ENCODE measurements at regions not wholly inside any gene's neighbourhood (a gene's known extent, or its start where the extent isn't known, plus 50 kb on each side); places are given as distances from the start of the nearest gene placed in this dataset.
"Not testable (repeated sequence)": the region's sequence is repeated elsewhere in the genome, so short reads cannot be mapped to it uniquely, and the experiment has no call there.

GRCh38 chr12:124470139-124470538, 97.3 kb downstream of the NCOR2 start:
- H3K9ac ChIP-seq (ENCODE audit: low read depth, low read length) = no peak overlapping the region
- H3K4me3 ChIP-seq (ENCODE audit: low read length) = no peak overlapping the region
- H3K4me1 ChIP-seq (ENCODE audit: insufficient read depth, low read length) = no peaks in the 10 kb centered on the region
- WGBS = 98% methylated on average over 5 of the region's 5 CpGs
- peaks cover 77% of the 10 kb centered on the region for H3K36me3 ChIP-seq (ENCODE audit: insufficient read depth, low read length)
- no peak overlapping the region for H3K27ac ChIP-seq (ENCODE audit: low read depth, low read length)
- peaks cover 13% of the 10 kb centered on the region; the same call in 1 of the 2 replicates for H3K9me3 ChIP-seq (ENCODE audit: insufficient read depth, low read depth, low read length)
- H3K27me3 ChIP-seq (ENCODE audit: insufficient read depth, low read length) = no peaks in the 10 kb centered on the region

- no peak overlapping the region for H3K4me3 ChIP-seq (ENCODE audit: low read length)
- WGBS = 76% methylated on average over 11 of the region's 11 CpGs
- peaks cover 77% of the 10 kb centered on the region for H3K36me3 ChIP-seq (ENCODE audit: insufficient read depth, low read length)
Measured at GRCh38 chr12:124469193-124469888, 98.1 kb downstream of the NCOR2 start.

GRCh38 chr12:124467549-124467948, 99.9 kb downstream of the NCOR2 start:
- not testable (repeated sequence) for H3K27me3 ChIP-seq (ENCODE audit: insufficient read depth, low read length); H3K9me3 ChIP-seq (ENCODE audit: insufficient read depth, low read depth, low read length); H3K27ac ChIP-seq (ENCODE audit: low read depth, low read length); H3K9ac ChIP-seq (ENCODE audit: low read depth, low read length); H3K4me1 ChIP-seq (ENCODE audit: insufficient read depth, low read length); H3K4me3 ChIP-seq (ENCODE audit: low read length)
- peaks cover 69% of the 10 kb centered on the region for H3K36me3 ChIP-seq (ENCODE audit: insufficient read depth, low read length)
- WGBS = 86% methylated on average over 1 of the region's 1 CpG

More at GRCh38 chr12:124469193-124469888, 98.1 kb downstream of the NCOR2 start:
- Histone ChIP-seq H3K27ac (ENCODE audit: low read depth, low read length) (no peak overlapping the region), H3K9ac (ENCODE audit: low read depth, low read length) (no peak overlapping the region), H3K27me3 (ENCODE audit: insufficient read depth, low read length) (no peaks in the 10 kb centered on the region), H3K4me1 (ENCODE audit: insufficient read depth, low read length) (no peaks in the 10 kb centered on the region), H3K9me3 (ENCODE audit: insufficient read depth, low read depth, low read length) (peaks cover 13% of the 10 kb centered on the region; the same call in 1 of the 2 replicates)

DNA sequence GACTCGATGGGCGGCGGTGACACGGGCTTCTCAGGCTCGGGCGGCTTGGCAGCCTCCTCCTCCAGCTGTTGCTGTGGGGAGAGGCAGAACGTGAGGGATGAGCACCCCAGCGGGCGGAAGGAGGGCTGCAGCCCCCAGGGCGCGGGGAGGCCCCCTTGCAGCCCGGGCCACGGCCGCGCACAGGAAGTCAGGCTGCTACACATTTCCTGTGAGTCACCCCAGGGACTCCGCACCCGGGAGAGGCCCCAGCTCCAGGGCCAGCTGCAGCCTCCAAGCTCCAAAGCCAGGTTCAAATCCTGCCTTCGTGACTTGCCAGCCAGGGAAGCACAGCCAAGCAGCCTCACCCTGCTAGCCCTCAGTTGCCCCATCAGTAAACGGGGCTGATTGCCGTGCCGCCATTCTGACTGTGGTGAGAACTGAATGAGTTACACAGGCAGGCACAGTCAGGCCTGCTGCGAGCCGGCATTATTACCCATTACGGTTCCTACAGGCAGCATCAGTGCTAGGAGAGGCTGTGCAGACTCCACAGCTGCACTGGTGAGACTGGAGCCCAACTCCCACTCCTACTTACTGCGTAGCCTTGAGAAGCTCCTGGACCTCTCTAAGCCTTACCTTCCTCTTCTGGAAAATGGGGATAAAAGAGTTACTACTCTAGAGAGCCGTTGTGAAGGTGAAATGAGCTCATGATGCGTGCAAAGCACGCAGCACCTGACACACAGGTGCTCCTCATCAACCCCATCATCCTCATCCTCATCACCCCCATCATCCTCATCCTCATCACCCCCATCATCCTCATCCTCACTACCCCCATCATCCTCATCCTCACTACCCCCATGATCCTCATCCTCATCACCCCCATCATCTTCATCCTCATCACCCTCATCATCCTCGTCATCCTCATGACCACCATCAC, 100.9 kb downstream of the NCOR2 start:
- Histone ChIP-seq H3K27ac (ENCODE audit: low read depth, low read length) (no peak overlapping the region), H3K4me3 (ENCODE audit: low read length) (no peak overlapping the region), H3K36me3 (ENCODE audit: insufficient read depth, low read length) (peaks cover 69% of the 10 kb centered on the region)

GRCh38 chr12:124465473-124465872, 101.9 kb downstream of the NCOR2 start:
- 94% methylated on average over 1 of the region's 1 CpG for WGBS
- H3K9me3 ChIP-seq (ENCODE audit: insufficient read depth, low read depth, low read length) = no peaks in the 10 kb centered on the region; the same call in 1 of the 2 replicates
- H3K36me3 ChIP-seq (ENCODE audit: insufficient read depth, low read length) = peaks cover 62% of the 10 kb centered on the region
- H3K4me1 ChIP-seq (ENCODE audit: insufficient read depth, low read length) = peaks cover 7% of the 10 kb centered on the region; the same call in 1 of the 2 replicates
- H3K4me3 ChIP-seq (ENCODE audit: low read length) = no peak overlapping the region
- H3K9ac ChIP-seq (ENCODE audit: low read depth, low read length) = no peak overlapping the region
- no peaks in the 10 kb centered on the region for H3K27me3 ChIP-seq (ENCODE audit: insufficient read depth, low read length)
- no peak overlapping the region for H3K27ac ChIP-seq (ENCODE audit: low read depth, low read length)

More for the DNA sequence above, 100.9 kb downstream of the NCOR2 start:
- no peaks in the 10 kb centered on the region; the same call in 1 of the 2 replicates for H3K9me3 ChIP-seq (ENCODE audit: insufficient read depth, low read depth, low read length)
- peaks cover 7% of the 10 kb centered on the region; the same call in 1 of the 2 replicates for H3K4me1 ChIP-seq (ENCODE audit: insufficient read depth, low read length)
- WGBS = 95% methylated on average over 29 of the region's 29 CpGs
- H3K27me3 ChIP-seq (ENCODE audit: insufficient read depth, low read length) = no peaks in the 10 kb centered on the region
- no peak overlapping the region for H3K9ac ChIP-seq (ENCODE audit: low read depth, low read length)

DNA sequence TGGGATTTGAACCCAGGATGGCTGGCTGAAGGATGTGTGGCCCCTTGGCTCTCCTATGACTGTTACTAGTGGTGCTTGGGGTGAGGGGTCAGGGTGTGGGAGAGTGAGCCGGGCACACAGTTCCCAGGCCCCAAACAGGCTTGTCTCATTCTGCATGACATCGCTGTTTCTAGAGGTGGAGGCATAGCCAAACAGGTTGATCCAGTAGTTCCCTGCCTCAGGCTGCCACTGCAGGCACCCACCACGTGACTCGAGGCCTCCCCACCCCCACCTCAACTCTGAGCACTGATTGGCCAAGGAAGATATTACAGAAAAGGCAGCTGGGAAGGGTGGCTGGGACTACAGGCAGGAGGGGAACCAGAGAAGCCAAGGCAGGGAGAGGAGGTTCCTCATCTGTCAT, 102.6 kb downstream of the NCOR2 start:
- no peaks in the 10 kb centered on the region; the same call in 1 of the 2 replicates for H3K9me3 ChIP-seq (ENCODE audit: insufficient read depth, low read depth, low read length)
- H3K36me3 ChIP-seq (ENCODE audit: insufficient read depth, low read length) = peaks cover 66% of the 10 kb centered on the region
- H3K4me3 ChIP-seq (ENCODE audit: low read length) = no peak overlapping the region
- H3K27ac ChIP-seq (ENCODE audit: low read depth, low read length) = no peak overlapping the region
- H3K4me1 ChIP-seq (ENCODE audit: insufficient read depth, low read length) = peaks cover 7% of the 10 kb centered on the region; the same call in 1 of the 2 replicates
- H3K27me3 ChIP-seq (ENCODE audit: insufficient read depth, low read length) = no peaks in the 10 kb centered on the region
- no peak overlapping the region for H3K9ac ChIP-seq (ENCODE audit: low read depth, low read length)
- 87% methylated on average over 4 of the region's 4 CpGs for WGBS

DNA sequence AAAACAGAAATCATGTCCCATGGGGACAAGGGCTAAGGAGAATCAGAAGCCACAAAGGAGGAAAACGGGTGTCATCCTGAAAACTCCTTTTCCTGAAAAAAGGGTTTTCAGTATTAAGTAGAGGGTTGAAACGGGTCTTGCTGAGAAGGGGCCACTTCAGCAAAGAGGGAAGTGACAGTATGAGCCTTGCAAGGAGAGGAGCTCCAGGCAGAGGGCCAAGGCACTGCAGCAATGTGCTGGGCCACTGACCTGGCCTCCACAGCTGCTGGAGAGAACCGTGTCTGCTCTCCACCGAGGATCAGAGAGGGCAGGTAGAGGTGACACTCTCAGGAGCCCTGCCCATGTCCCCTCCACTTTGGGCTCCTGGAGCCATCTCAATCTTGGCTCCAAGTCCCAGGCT, 103.3 kb downstream of the NCOR2 start:
- H3K9me3 ChIP-seq (ENCODE audit: insufficient read depth, low read depth, low read length) = no peaks in the 10 kb centered on the region; the same call in 1 of the 2 replicates
- no peak overlapping the region for H3K4me3 ChIP-seq (ENCODE audit: low read length)
- no peak overlapping the region for H3K9ac ChIP-seq (ENCODE audit: low read depth, low read length)
- peaks cover 66% of the 10 kb centered on the region for H3K36me3 ChIP-seq (ENCODE audit: insufficient read depth, low read length)
- H3K27ac ChIP-seq (ENCODE audit: low read depth, low read length) = peak overlapping the region; percentile 41; the same call in 1 of the 2 replicates
- H3K27me3 ChIP-seq (ENCODE audit: insufficient read depth, low read length) = no peaks in the 10 kb centered on the region
- WGBS = 80% methylated on average over 4 of the region's 4 CpGs
- H3K4me1 ChIP-seq (ENCODE audit: insufficient read depth, low read length) = peaks cover 7% of the 10 kb centered on the region; the same call in 1 of the 2 replicates

- 71% methylated on average over 23 of the region's 23 CpGs for WGBS
- Histone ChIP-seq H3K4me3 (ENCODE audit: low read length) (no peak overlapping the region), H3K9ac (ENCODE audit: low read depth, low read length) (no peak overlapping the region), H3K9me3 (ENCODE audit: insufficient read depth, low read depth, low read length) (no peaks in the 10 kb centered on the region), H3K27me3 (ENCODE audit: insufficient read depth, low read length) (no peaks in the 10 kb centered on the region), H3K4me1 (ENCODE audit: insufficient read depth, low read length) (peaks cover 7% of the 10 kb centered on the region; the same call in 1 of the 2 replicates), H3K27ac (ENCODE audit: low read depth, low read length) (no peak overlapping the region; the same call in 1 of the 2 replicates), H3K36me3 (ENCODE audit: insufficient read depth, low read length) (peaks cover 68% of the 10 kb centered on the region)
Measured at GRCh38 chr12:124463341-124463921, 104.0 kb downstream of the NCOR2 start.

- Histone ChIP-seq H3K36me3 (ENCODE audit: insufficient read depth, low read length) (peaks cover 68% of the 10 kb centered on the region), H3K27ac (ENCODE audit: low read depth, low read length) (no peak overlapping the region)
- WGBS = 86% methylated on average over 9 of the region's 9 CpGs
Measured at GRCh38 chr12:124462750-124463149, 104.7 kb downstream of the NCOR2 start.

GRCh38 chr12:124461851-124462623, 105.4 kb downstream of the NCOR2 start:
- H3K9ac ChIP-seq (ENCODE audit: low read depth, low read length) = no peak overlapping the region
- WGBS = 94% methylated on average over 22 of the region's 22 CpGs
- no peaks in the 10 kb centered on the region for H3K27me3 ChIP-seq (ENCODE audit: insufficient read depth, low read length)
- H3K27ac ChIP-seq (ENCODE audit: low read depth, low read length) = no peak overlapping the region
- H3K4me3 ChIP-seq (ENCODE audit: low read length) = no peak overlapping the region
- no peaks in the 10 kb centered on the region for H3K9me3 ChIP-seq (ENCODE audit: insufficient read depth, low read depth, low read length)
- H3K36me3 ChIP-seq (ENCODE audit: insufficient read depth, low read length) = peaks cover 68% of the 10 kb centered on the region
- H3K4me1 ChIP-seq (ENCODE audit: insufficient read depth, low read length) = peaks cover 7% of the 10 kb centered on the region; the same call in 1 of the 2 replicates

More at GRCh38 chr12:124462750-124463149, 104.7 kb downstream of the NCOR2 start:
- Histone ChIP-seq H3K27me3 (ENCODE audit: insufficient read depth, low read length) (no peaks in the 10 kb centered on the region), H3K9ac (ENCODE audit: low read depth, low read length) (no peak overlapping the region), H3K4me3 (ENCODE audit: low read length) (no peak overlapping the region), H3K9me3 (ENCODE audit: insufficient read depth, low read depth, low read length) (no peaks in the 10 kb centered on the region), H3K4me1 (ENCODE audit: insufficient read depth, low read length) (peaks cover 7% of the 10 kb centered on the region; the same call in 1 of the 2 replicates)

Data from HUES64 (cell line).